ENCODE measurements at regions not wholly inside any gene's neighbourhood (a gene's known extent, or its start where the extent isn't known, plus 50 kb on each side); places are given as distances from the start of the nearest gene placed in this dataset.

GRCh38 chr12:45586486-45586885 is 143.0 kb upstream of the ARID2 start:
- Histone ChIP-seq H4K20me1 (ENCODE audit: insufficient read depth, low read length) (no peaks in the 10 kb centered on the region), H3K4me1 (ENCODE audit: insufficient read depth, low read length) (no peaks in the 10 kb centered on the region), H3K36me3 (replicated peaks in 1 of 2; ENCODE audit: control insufficient read depth in 1 of 2, insufficient read depth in 2 of 2, low read length in 2 of 2) (no peaks in the 10 kb centered on the region), H3K27me3 (ENCODE audit: control insufficient read depth in 1 of 2, insufficient read depth in 2 of 2, low read length in 2 of 2) (peaks cover 1 to 3% of the 10 kb centered on the region in 2 experiments; a peak in 3 of 5 replicates), H3K9me3 (ENCODE audit: low read length) (no peaks in the 10 kb centered on the region), H3K79me2 (ENCODE audit: insufficient read depth, low read length) (no peaks in the 10 kb centered on the region), H3K4me3 (replicated peaks in 1 of 3; ENCODE audit: insufficient read depth in 1 of 3, low read depth in 2 of 3, low read length in 3 of 3) (no peak overlapping the region), H3K4me2 (ENCODE audit: low read depth, low read length) (no peak overlapping the region), H3K27ac (ENCODE audit: extremely low read length, insufficient read depth, low read length) (no peak overlapping the region), H2AFZ (ENCODE audit: low read length) (no peak overlapping the region), H3K9ac (ENCODE audit: insufficient read depth, low read depth, low read length) (no peak overlapping the region)
- 100% methylated on average over 1 of the region's 18 CpGs for WGBS (ENCODE audit: low lambda C conversion rate)
- in situ Hi-C loops (cut with HindIII; ENCODE audit: extremely low pct_ligation_motif_present, low pct_unique_long_range_greater_than_20kb), result no loop called here
- no peak for TF ChIP-seq JUND (CRISPR knock-in tag; IDR thresholded peaks at IDR 0.05)
- TF ChIP-seq ZNF747 (CRISPR knock-in tag; IDR thresholded peaks at IDR 0.05; ENCODE audit: borderline replicate concordance), result no peak
- no peak for TF ChIP-seq NR2C2 (CRISPR knock-in tag; IDR thresholded peaks at IDR 0.05; ENCODE audit: borderline replicate concordance)
- TF ChIP-seq ZNF33B (CRISPR knock-in tag; IDR thresholded peaks at IDR 0.05), result no peak
- TF ChIP-seq CCDC6 (CRISPR knock-in tag; IDR thresholded peaks at IDR 0.05), result no peak
- TF ChIP-seq ATF5 (CRISPR knock-in tag; IDR thresholded peaks at IDR 0.05; ENCODE audit: low read depth), result no peak
- TF ChIP-seq POGK (CRISPR knock-in tag; conservative IDR thresholded peaks at IDR 0.05), result no peak
- TF ChIP-seq ZNF782 (CRISPR knock-in tag; IDR thresholded peaks at IDR 0.05; ENCODE audit: borderline replicate concordance), result no peak
- no peak for TF ChIP-seq RORA (CRISPR knock-in tag; IDR thresholded peaks at IDR 0.05)
- CTCF ChIA-PET (ENCODE audit: low intra/inter-chr PET ratio, low total read pairs), result no interaction called here
- ATAC-seq, result no peak
- BruUV-seq (replicated peaks), result no TSS peak
- intact Hi-C loops (cut with micrococcal nuclease; ENCODE audit: unreplicated experiment), result no loop called here
- POLR2A ChIA-PET, result no interaction called here
- DNase-seq (ENCODE audit: low spot score), result no peak
- FAIRE-seq, result no peak
